ENCODE measurements at regions not wholly inside any gene's neighbourhood (a gene's known extent, or its start where the extent isn't known, plus 50 kb on each side); places are given as distances from the start of the nearest gene placed in this dataset.
A peak's percentile ranks its signal among the peaks of the same experiment; 100 is the strongest.

DNA sequence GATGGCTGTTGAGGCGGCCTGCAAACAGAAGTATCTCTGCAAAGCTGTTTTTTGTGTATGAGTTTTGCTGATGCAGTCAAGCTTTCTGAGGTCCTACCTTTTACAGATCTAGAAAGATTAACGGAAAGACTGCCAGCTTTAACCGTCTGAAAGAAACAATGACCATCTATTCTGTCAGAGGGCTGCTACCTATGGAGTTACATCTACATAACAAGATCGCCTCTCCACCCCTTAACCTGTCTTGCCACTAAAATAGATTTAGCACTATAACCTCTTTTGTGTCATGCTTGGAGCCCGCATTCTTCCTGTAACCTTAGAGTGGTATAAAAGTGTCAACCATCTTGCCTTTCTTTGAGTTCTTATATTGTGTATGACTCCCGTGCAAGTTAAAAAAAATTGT is 291.2 kb downstream of the POM121L12 start:
- Histone ChIP-seq H3K79me1 (ENCODE audit: low read depth, low read length) (no peaks in the 10 kb centered on the region), H4K91ac (replicated peaks; ENCODE audit: insufficient read length, low read length) (no peak overlapping the region), H3K23me2 (ENCODE audit: low read depth, low read length) (no peaks in the 10 kb centered on the region), H3K9me3 (ENCODE audit: insufficient read depth in 2 of 2, low read depth in 1 of 2, low read length in 1 of 2) (0 out of 4 replicates have a peak, but pooled peaks cover 0 to 6% of the 10 kb centered on the region in 2 experiments), H2BK12ac (ENCODE audit: low read depth, low read length) (no peak overlapping the region), H4K20me1 (replicated peaks in 1 of 2; ENCODE audit: control insufficient read depth in 1 of 2, insufficient read depth in 2 of 2, low read length in 2 of 2) (no peaks in the 10 kb centered on the region), H3K14ac (ENCODE audit: insufficient read length) (no peak overlapping the region), H2BK120ac (replicated peaks; ENCODE audit: low read depth, low read length) (no peak overlapping the region), H3K27ac (ENCODE audit: low read depth, low read length) (no peak overlapping the region), H3K4me2 (ENCODE audit: insufficient read depth in 1 of 2, low read depth in 2 of 2, low read length in 2 of 2) (peak overlapping the region in 1 of 2 experiments; percentile 29; a peak in 3 of 4 replicates), H2BK20ac (ENCODE audit: low read length) (no peak overlapping the region), H4K5ac (ENCODE audit: insufficient read length, low read depth, low read length) (peak overlapping the region; percentile 65), H2BK5ac (ENCODE audit: low read depth, low read length) (no peak overlapping the region), H3K79me2 (ENCODE audit: control insufficient read depth in 1 of 2, insufficient read depth in 2 of 2, low read length in 2 of 2) (no peaks in the 10 kb centered on the region), H3K4me1 (replicated peaks in 1 of 4; ENCODE audit: control insufficient read depth in 3 of 4, insufficient read depth in 4 of 4, low read length in 3 of 4) (peaks cover 0 to 4% (median 0%) of the 10 kb centered on the region in 4 experiments; a peak in 1 of 7 replicates), H3K4ac (replicated peaks; ENCODE audit: insufficient read length, low read depth, low read length) (no peak overlapping the region), H3K9ac (replicated peaks in 1 of 4; ENCODE audit: extremely low read depth in 1 of 4, low read depth in 3 of 4, low read length in 3 of 4) (no peak overlapping the region), H3K27me3 (replicated peaks in 1 of 4; ENCODE audit: control insufficient read depth in 3 of 4, extremely low read depth in 1 of 4, insufficient read depth in 3 of 4, low read length in 3 of 4) (no peaks in the 10 kb centered on the region), H4K8ac (ENCODE audit: extremely low read depth, insufficient read depth, low read length) (no peak overlapping the region), H3K23ac (ENCODE audit: insufficient read length) (no peak overlapping the region), H3K56ac (replicated peaks; ENCODE audit: insufficient read length, low read depth, low read length) (no peak overlapping the region), H3K36me3 (ENCODE audit: control insufficient read depth in 2 of 4, insufficient read depth in 4 of 4, low read length in 3 of 4) (no peaks in the 10 kb centered on the region), H2BK15ac (ENCODE audit: low read length) (no peak overlapping the region), H3K18ac (ENCODE audit: extremely low read depth, low read length) (no peak overlapping the region), H2AK5ac (ENCODE audit: low read depth, low read length) (no peak overlapping the region), H3K4me3 (ENCODE audit: extremely low read depth in 1 of 4, insufficient read depth in 2 of 4, low read depth in 3 of 4, low read length in 4 of 4) (peak overlapping the region in 1 of 4 experiments; percentile 36; a peak in 1 of 8 replicates), H2AFZ (ENCODE audit: low read length) (no peak overlapping the region)
- CTCF ChIA-PET (ENCODE audit: partially characterized antibody) = no interaction called here
- FAIRE-seq (peak; percentile 98), DNase-seq (ENCODE audit: low read depth in 1 of 2, low spot score in 2 of 2) (peak in 1 of 2 experiments; percentile 39)
- POLR2A ChIA-PET (ENCODE audit: partially characterized antibody) = no interaction called here
- WGBS, 2 experiments (ENCODE audit: extremely low coverage in 1 of 2, insufficient coverage in 1 of 2, insufficient read length in 1 of 2, insufficient replicate concordance in 2 of 2, low coverage in 1 of 2, low lambda C conversion rate in 2 of 2, missing lambda C conversion rate in 1 of 2) = 14% methylated on average over 6 of the region's 6 CpGs; no CpG with 5 or more reads in 1 of the 2 experiments
- TF ChIP-seq, protein P1, sequence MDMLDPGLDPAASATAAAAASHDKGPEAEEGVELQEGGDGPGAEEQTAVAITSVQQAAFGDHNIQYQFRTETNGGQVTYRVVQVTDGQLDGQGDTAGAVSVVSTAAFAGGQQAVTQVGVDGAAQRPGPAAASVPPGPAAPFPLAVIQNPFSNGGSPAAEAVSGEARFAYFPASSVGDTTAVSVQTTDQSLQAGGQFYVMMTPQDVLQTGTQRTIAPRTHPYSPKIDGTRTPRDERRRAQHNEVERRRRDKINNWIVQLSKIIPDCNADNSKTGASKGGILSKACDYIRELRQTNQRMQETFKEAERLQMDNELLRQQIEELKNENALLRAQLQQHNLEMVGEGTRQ (IDR thresholded peaks at IDR 0.05; ENCODE audit: low read length) = no peak
- TF ChIP-seq BCL11A (IDR thresholded peaks at IDR 0.05; ENCODE audit: low read depth in 2 of 2, low read length in 2 of 2) (peak in 1 of 2 experiments; percentile 71), NANOG (IDR thresholded peaks at IDR 0.05; ENCODE audit: insufficient read depth, low read depth, low read length, poor library complexity, severe bottlenecking) (peak; percentile 95), CEBPB (IDR thresholded peaks at IDR 0.05; ENCODE audit: low read depth, low read length) (no peak), SRF (IDR thresholded peaks at IDR 0.05; ENCODE audit: low read depth, low read length) (no peak)

All from H1 (cell line).